GM12891 (cell line): ENCODE measurements at regions not wholly inside any gene's neighbourhood (a gene's known extent, or its start where the extent isn't known, plus 50 kb on each side); places are given as distances from the start of the nearest gene placed in this dataset.

ENCODE experiments used
- PAX5 ChIP-seq: IDR thresholded peaks from 2 replicates; pipeline ENCODE4 v1.6.1; 2011; ENCODE audit warnings: low read length, moderate library complexity, mild to moderate bottlenecking; ENCODE audit not compliant: insufficient read depth, severe bottlenecking
- POLR2A ChIP-seq: IDR thresholded peaks from 2 replicates; pipeline ENCODE4 v1.6.1; 2011; ENCODE audit warnings: low read depth, low read length, control low read depth
- POLR2AphosphoS5 ChIP-seq: IDR thresholded peaks from 2 replicates; pipeline ENCODE4 v1.6.1; 2011; ENCODE audit warnings: low read depth, low read length, control low read depth
- POU2F2 ChIP-seq: IDR thresholded peaks from 2 replicates; pipeline ENCODE4 v1.6.1; 2011; ENCODE audit warnings: low read depth, mild to moderate bottlenecking, control low read depth, low read length, moderate library complexity
- SPI1 ChIP-seq: IDR thresholded peaks from 2 replicates; pipeline ENCODE4 v1.6.1; 2011; ENCODE audit warnings: low read depth, low read length, control low read depth
- TAF1 ChIP-seq: IDR thresholded peaks from 2 replicates; pipeline ENCODE4 v1.6.1; 2011; ENCODE audit warnings: low read depth, low read length, control low read depth

GRCh38 chr3:180352261-180352660 lies 249.7 kb upstream of the TTC14 start:
- TF ChIP-seq POLR2AphosphoS5, result no peak
- TF ChIP-seq TAF1, result no peak
- TF ChIP-seq POLR2A, result no peak
- TF ChIP-seq SPI1, result no peak
- no peak for TF ChIP-seq PAX5
- TF ChIP-seq POU2F2, result no peak
